Ammon's horn (tissue), 1 donor: ENCODE measurements at regions not wholly inside any gene's neighbourhood (a gene's known extent, or its start where the extent isn't known, plus 50 kb on each side); places are given as distances from the start of the nearest gene placed in this dataset.

Experiments
- DNase-seq: peaks from one replicate; pipeline ENCODE4 v3.0.0-alpha.2; 2016; ENCODE audit warnings: low spot score

DNA sequence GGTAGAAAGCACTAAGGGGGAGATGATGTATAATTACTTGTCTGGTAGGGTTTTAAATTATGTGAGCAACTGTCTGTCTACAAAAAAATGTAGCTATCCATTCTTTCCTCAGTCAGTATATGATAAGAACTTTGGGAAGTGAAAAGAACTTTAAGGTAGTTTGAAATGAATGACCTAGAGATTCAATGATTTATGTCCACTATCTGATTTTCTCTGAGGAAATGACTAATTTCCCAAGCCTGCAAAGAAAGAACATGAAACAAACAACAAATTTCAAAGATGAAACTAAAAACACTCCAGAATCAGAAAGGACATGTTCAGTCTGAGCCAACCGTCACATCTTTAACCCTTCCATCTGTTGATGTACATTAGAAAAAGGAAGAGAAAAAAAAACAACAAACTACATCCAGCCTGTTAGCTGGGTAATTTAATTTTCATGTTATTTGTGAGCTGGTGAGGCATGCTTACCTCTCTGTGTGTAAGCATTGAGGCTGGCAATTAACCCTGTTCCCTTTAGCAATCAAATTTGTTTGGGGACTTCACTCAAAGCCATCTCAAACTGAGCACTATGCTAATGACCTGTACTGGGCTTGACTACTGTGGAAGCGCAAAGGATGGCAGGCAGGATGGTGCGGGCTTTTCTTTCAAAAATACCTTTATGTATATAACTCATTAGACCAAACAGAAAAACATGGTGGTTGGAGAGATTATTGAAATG lies 220.1 kb downstream of the TUSC7 start:
- DNase-seq, result no peak

DNA sequence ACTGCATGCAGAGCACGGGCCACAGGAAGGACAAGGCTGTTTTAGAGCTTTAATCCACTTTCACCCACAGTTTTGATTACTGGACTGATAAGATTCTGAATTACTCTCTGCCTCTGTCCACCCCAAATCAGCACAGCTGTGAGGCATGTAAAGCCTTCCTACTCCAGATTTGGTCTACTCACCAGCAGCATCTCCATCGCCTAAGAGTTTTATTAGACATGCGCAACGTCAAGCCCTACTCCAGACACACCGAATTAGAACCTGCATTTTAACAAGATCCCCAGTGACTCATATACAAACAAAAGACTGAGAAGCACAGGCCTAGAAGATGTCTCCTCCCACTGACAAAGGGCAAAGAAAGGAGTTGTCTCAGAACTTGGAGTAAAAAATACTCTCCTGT lies 221.2 kb downstream of the TUSC7 start:
- no peak for DNase-seq

DNA sequence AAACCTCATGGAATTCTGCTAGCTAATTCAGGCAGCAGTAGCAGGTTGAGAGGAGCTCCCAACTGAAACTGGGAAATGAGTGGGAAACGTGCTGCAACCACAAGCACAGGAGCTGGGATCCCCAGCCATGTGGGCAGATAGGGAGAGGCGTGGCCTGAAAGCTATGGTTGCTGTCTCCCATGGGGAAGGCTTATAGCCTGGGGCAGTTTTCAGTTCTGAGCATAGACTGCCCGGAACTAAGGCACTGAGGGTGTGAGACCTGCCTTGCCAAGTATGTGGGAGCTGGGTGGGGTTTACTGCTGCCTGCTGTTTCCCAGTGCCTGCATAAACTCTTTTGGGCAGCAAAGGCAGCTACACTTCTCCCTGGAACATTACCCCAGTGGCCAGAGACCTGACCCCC lies 229.5 kb downstream of the TUSC7 start:
- DNase-seq, result no peak

DNA sequence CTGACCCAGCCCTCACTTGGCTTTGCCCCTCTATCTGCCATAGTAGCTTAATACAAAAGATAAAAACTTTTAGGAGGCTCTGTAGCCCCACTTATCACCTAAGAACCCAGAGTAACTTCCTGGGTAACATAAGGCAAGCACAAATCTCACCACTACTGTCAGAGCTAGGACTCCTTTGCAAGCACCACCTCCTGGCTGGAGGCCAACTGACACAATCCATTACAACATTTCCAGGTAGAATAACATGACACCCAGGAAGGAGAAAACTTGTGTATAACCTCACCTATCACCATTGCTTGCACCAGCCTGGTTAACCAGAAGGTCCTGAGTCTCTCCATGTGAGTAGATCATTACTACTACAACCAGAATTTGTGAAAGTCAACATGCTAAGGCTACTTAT lies 230.0 kb downstream of the TUSC7 start:
- DNase-seq, result no peak

DNA sequence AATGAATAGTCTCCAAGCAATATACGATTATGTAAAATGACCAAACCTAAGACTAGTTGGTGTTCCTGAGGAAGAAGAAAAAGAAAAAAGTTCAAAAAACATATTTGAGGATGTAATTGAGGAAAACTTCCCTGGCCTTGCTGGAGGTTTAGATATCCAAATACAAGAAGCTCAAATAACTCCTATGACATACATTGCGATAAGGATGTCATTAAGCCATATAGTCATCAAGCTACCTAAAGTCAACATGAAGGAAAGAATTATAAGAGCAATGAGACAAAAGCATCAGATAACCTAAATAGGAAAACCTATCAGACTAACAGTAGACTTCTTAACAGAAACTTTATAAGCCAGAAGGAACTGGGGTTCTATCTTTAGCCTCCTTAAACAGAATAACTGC lies 231.1 kb downstream of the TUSC7 start:
- no peak for DNase-seq

DNA sequence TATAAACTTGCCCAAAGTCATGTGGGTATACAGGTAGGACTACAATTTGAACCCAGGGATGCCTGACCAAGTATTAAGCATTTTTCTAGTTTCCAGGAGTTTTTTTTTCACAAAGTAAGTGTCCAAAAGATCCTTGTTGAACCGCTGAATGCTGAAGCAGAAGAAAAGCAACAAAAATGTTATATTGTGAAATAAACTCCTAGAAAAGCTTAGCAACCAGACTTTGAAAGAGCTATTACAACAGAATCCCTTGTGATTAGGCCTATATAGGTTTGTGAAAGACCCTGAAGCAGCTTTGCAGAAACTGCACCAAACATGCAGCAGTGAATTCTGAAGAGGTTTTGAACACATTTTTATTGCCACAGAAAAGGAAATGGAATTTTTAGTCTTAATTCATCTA lies 236.8 kb downstream of the TUSC7 start:
- DNase-seq, result no peak

DNA sequence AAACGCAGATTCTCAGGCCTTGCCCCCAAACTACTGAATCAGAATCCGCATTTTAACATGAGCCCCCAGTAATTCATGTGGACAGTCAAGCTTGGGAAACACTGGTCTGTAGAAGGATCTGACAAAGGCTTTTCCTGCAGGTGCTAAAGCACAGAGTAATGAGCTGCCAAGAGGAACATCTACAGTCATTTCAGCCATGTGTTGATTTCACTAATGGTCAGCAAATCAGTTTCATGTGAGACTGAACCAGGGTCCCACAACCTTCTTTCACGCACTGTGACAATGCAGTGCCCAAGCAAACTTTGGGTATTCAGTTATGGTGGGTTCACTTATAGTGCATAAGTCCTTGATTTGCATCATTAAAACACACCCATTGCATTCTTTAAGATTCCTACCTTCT lies 237.6 kb downstream of the TUSC7 start:
- no peak for DNase-seq

DNA sequence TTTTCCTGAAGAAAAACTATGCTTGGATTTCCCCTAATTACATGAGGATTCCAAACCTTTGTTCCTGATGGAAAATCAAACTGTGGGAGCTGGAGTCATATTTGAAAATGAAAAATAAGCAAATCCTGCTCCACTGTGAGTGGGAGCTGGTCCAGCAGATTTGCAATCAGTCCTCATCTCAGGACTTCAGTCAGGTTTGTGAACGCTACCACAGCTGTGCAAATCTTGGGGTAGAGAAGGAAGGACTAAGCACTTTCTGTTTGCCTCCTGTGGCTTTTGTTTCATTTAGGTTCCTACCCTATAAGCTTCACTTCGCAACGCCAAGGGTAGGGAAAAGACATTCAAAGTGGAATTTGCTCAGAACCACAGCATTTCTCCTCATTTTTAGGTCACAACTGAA lies 238.2 kb downstream of the TUSC7 start:
- DNase-seq, result peak; percentile 13

DNA sequence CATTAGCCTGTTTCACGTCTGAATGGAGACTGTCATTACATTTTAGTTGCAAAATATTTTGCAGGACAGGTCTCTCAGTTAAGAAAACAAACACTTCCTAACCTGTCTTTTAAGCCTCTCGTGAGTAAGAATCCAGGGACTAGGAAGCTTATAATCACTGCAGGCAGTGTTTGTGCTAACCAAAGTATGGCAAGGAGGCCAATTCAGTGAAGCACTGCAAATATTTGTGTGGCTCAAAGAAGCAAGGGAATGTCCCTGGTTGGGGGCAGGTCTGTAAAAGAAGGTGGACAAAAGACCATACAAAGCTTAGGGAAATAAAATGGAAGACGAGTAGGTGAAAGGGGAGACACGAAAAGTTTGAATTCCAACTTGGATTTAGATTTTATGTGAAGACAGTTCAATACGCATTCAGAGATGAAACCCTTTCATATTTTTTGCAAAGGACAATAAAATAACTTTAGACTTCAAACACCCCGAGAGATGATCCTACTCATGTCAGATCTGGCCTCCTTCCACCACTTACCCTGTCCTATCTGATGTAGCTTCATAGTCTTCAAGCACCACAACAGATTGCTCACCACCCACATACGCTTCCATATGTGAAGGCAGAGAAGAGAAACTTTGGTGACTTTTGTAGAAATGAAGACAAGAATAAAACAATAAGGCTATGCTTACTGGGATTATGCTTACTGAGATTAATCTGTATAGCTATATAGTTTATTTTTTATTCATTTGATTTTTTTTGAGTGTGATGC lies 240.9 kb downstream of the TUSC7 start:
- DNase-seq, result peak; percentile 36

DNA sequence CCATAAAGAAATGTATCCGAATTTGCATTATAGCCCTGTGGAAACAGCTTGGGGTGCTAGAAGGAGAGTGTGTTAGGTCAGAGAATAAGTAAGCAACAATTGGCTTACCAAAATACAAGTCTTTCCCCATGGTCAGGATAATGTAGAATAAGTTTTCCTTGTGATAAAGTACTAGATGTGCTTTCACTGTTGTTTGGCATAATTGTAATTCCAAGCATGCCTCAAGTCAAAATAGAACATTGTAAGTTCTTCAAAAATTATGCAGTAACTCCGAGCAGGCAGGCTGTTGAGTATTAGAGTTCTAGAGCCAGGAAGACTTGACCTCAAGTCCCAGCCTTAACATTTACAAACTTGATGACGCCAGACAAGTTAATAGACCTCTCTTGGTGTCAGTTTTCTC lies 242.0 kb downstream of the TUSC7 start:
- DNase-seq, result no peak

DNA sequence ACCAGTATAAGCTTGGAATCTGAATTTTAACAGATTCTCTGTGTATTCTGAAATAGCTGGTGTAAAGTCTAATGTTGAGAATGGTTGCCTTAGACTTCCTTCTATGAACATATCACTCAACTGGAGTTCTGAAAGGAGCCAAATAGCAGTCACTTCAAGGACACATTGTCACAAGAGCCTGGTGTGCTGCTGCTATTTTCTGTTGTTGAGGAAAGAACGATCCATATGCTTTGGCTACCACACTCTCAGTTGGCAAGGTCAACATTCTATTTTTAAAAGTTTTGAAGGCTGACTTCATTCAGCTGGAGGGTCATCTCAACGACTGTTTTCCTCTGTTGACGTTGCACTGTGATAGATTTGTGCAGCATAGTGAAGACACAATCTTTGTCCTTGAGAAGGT lies 248.7 kb downstream of the TUSC7 start:
- DNase-seq, result no peak

DNA sequence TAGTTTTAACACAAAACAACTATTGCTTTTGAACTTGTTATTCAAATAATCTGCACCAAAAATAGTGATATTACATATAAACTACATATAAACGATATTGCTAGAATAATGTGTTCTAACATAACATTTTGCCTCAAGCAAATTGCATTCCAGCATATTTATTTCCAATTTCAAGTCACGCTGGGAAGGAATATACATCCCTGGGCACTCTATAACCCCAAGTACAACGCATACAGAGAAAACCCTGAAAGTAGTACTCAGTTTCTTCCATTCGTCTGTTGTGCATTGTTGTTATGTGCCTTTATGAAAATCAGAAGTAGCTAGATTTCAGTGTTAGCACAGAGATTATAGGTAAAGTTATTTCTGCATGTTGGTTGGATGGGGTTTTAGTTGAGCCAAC lies 251.5 kb downstream of the TUSC7 start:
- DNase-seq, result no peak

DNA sequence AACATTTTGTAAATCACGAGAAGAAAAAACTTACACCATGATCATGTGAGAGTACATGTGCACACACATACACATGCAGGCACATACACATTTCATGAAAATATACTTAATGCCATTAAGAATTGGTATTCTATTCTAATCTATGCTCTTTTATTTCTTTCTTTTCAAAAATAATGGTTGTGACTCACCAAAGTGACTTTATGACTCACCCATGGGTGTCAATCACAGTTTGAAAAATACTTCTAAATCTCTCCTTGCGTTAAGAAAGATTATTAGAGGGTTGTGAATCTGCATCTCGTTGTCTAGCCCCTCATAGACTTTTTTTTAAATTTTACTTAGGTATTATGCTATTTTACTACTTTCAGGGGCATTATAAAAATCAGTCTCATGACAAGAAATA lies 254.2 kb downstream of the TUSC7 start:
- DNase-seq, result no peak

DNA sequence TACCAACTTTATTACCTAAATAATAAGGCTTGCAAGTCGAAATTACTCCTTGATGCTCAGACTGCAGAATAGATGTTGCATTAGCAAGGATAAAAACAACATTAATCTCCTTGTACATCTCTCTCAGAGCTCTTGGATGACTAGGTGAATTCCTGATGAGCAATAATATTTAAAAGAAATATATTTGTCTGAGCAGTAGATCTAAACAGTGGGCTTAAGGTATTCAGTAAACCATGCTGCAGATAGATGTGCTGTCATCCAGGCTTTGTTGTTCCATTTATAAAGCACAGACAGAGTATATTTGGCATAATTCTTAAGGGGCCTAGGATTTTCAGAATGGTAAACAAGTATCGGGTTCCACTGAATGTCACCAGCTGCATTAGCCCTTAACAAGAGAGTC lies 257.1 kb downstream of the TUSC7 start:
- no peak for DNase-seq

DNA sequence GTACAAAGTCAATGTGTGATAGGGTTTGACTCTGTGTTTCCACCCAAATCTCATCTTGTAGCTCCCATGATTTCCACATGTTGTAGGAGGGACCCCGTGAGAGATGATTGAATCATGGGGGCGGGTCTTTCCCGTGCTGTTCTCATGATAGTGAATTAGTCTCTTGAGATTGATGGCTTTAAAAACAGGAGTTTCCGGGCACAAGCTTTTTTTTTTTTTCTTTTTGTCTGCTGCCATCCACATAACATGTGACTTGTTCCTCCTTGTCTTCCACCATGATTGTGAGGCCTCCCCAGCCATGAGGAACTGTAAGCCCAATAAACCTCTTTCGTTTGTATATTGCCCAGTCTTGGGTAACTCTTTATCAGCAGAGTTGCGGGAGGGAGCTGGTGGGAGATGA lies 259.6 kb downstream of the TUSC7 start:
- no peak for DNase-seq

DNA sequence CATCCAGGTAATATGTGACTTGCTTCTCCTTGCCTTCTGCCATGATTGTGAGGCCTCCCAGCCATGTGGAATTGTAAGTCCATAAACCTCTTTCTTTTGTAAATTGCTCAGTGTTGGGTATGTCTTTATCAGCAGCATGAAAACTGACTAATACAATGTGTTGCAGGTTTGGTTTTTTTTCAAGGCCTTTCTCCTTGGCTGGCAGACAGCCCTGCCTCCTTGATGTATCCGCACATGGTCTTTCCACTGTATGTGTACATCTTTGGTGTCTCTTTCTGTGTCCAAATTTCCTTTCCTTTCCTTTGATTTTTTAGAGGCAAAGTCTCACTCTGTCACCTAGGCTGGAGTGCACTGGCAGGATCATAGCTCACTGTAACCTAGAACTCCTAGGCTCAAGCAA lies 260.1 kb downstream of the TUSC7 start:
- DNase-seq, result no peak

DNA sequence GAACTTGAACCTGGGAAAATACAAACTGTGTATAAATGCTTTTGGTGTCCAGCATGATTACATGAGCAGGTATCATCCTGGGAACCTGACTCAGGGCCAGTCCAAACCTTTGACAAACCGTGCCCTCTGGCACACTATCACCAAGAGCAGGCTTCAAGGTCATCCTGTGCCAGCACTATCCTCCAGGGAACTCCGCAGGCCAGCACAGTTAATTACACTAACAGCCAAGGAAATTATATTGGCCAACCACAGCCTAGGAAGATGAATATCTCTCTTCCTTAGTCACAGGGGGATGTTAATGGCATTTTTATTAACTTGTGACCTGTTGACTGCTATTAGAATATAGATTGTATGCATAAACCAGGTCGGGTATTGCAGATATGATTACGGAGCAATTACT lies 262.0 kb downstream of the TUSC7 start:
- no peak for DNase-seq

DNA sequence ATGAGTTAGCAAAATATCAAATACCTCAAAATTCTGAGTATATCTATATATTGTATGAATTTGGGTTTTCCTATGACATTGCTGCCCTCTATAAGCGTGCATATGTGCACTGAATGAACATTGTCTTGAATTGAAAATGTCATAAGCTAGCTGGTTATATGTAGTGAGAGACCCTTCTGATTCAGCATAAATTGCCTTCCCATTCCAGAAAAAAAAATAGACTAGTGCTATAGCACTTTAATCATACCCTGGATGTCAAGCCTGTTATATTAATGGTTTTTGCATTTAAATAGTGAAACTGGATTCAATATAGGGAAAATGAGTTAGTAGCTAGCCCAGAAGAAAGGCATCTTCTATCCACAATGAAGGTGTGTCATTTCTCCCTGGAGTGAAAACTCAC lies 265.1 kb downstream of the TUSC7 start:
- no peak for DNase-seq

DNA sequence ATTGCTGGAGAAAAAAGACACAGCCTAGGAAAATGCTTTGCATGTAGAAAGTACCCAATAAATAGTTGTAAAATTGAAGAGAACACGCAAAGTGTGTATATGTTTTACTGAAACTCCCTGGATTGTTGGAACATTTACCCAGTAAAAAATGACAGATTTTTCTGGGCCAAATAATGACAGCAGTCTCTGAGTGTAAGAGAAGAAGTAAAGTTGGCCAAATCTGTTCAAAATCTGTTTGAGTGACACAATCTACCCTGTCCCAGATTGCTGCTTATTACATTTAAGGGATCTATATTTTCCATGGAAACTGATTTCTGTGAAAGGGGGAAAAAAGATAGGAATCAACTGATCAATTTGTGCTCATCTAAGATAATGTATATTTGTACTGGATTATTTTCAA lies 267.9 kb downstream of the TUSC7 start:
- no peak for DNase-seq

DNA sequence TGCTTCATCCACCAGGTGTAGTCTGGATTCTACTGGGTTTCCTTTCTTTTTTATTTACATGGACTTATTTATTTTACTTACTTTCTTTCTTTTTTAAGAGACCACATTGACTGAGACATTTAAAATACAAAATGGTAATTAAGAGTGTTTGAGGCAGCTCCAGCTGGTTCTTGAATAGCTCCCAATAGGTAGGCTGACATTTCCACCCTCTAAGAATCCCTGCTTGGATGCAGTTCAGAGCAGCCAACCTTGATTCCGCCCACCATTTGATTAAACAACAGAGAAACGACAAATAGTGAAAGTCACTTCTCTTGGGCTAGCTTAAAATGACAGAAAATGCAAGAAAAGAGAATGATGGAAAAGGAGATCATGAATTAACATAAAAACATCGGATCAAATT lies 270.5 kb downstream of the TUSC7 start:
- no peak for DNase-seq

DNA sequence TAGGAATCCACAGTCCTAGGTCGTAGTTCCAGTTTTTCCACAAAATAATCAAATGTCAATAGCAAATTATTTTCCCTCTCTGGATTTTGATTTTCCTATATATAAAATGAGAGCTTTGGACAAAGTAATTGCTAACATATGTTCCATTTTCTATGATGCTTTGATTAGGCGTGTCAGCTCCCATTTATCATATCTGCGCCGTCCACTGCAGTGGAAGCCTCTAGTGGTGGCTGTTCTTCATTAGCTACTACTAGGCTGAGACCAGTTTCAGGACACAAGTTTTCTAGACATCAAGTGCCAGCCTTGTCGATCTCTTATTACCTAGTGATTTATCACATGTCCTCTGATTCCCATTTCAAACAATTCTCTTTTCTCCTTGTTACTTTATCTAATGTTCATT lies 271.5 kb downstream of the TUSC7 start:
- no peak for DNase-seq

DNA sequence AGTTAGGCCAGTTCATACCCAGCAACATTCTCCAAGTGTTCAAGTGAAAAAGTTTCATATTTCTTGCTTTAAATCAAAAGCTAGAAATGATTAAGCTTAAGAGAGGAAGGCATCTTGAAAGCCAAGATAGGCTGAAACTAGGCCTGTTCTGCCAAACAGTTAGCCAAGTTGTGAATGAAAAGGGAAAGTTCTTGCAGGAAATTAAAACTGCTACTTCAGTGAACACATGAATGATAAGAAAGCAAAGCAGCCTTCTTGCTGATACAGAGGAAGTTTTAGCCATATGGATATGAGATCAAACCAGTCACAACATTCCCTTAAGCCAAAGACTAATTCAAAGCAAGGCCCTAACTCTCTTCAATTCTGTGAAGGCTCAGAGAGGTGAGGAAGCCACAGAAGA lies 274.7 kb downstream of the TUSC7 start:
- no peak for DNase-seq

DNA sequence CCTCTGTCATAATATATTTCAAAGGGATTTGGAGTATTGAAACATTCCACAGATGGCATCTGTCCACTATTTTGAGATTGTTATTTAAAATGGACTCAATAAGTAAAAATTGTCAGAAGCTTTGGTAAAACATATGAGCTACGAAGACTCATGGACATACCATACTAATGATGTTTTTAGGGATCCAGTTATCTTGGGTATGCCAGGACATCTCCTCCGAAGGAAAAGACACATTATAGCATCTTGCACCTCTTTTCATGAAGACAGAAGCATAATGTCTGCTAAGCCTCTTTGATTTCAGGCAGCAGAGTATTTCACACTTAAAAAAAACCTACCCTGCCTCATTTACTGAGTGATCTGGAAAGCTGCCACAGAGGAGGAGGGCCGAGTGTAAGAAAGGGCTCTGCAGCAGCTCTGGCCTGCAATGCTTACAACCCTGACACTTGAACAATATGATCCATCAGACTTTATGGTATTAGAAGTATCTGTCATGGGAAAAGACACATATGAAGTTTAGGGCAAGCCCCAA lies 284.8 kb downstream of the TUSC7 start:
- peak; percentile 23 for DNase-seq

DNA sequence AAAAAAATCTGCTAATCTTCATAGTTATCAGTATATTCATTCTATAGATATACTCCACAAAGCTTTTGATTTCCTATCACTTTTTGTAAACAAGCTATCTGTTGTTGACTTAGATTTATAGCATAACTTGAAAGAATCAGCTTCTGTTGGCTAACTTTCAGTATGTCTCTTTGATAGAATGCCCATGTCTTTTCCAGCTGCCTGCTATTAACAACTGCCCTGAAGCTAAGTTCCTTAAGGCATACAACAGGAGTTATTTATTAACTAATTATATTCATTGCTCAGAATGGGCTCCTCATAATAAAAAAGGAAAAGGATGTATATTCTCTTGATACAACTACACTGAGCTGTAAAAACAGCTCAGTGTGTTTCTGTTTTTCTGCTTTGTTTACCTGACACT lies 293.9 kb downstream of the TUSC7 start:
- no peak for DNase-seq
